C4-2B (cell line): ENCODE measurements at regions not wholly inside any gene's neighbourhood (a gene's known extent, or its start where the extent isn't known, plus 50 kb on each side); places are given as distances from the start of the nearest gene placed in this dataset.

ENCODE experiments used
- H3K27ac ChIP-seq: fragments of 450-650 bp; 2 replicates; pipeline ENCODE4 v1.5.1; 2017
- ZFX ChIP-seq: fragments of 450-650 bp; IDR thresholded peaks from 2 replicates; pipeline ENCODE4 v1.6.1; 2017
- TF ChIP-seq, protein P1 (sequence below): fragments of 450-650 bp; conservative IDR thresholded peaks from 2 replicates; pipeline ENCODE4 v1.5.1; 2017; ENCODE audit warnings: mild to moderate bottlenecking

DNA sequence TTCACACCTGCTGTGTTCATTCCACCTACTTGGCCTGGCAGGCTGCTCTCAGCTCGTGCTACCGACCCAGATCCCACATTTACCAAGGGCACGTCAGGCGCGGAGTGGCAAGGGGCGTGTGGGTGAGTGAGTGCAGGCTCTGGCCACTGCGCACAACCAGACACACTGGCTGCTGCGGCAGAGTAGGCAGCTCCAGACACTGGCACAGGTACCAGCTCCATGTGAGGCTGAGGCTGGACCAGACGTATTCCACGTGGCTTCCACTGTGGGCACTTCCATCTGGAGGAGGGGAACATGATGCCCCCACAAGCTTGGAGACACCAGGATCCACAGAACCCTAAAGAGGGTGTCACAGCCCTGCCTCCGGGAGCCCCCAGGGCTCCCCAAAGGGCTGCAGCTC is 74.6 kb upstream of the ZNF804A start:
- no peak overlapping the region for H3K27ac ChIP-seq
- TF ChIP-seq, protein P1, sequence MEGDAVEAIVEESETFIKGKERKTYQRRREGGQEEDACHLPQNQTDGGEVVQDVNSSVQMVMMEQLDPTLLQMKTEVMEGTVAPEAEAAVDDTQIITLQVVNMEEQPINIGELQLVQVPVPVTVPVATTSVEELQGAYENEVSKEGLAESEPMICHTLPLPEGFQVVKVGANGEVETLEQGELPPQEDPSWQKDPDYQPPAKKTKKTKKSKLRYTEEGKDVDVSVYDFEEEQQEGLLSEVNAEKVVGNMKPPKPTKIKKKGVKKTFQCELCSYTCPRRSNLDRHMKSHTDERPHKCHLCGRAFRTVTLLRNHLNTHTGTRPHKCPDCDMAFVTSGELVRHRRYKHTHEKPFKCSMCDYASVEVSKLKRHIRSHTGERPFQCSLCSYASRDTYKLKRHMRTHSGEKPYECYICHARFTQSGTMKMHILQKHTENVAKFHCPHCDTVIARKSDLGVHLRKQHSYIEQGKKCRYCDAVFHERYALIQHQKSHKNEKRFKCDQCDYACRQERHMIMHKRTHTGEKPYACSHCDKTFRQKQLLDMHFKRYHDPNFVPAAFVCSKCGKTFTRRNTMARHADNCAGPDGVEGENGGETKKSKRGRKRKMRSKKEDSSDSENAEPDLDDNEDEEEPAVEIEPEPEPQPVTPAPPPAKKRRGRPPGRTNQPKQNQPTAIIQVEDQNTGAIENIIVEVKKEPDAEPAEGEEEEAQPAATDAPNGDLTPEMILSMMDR, result no peak
- TF ChIP-seq ZFX, result no peak

DNA sequence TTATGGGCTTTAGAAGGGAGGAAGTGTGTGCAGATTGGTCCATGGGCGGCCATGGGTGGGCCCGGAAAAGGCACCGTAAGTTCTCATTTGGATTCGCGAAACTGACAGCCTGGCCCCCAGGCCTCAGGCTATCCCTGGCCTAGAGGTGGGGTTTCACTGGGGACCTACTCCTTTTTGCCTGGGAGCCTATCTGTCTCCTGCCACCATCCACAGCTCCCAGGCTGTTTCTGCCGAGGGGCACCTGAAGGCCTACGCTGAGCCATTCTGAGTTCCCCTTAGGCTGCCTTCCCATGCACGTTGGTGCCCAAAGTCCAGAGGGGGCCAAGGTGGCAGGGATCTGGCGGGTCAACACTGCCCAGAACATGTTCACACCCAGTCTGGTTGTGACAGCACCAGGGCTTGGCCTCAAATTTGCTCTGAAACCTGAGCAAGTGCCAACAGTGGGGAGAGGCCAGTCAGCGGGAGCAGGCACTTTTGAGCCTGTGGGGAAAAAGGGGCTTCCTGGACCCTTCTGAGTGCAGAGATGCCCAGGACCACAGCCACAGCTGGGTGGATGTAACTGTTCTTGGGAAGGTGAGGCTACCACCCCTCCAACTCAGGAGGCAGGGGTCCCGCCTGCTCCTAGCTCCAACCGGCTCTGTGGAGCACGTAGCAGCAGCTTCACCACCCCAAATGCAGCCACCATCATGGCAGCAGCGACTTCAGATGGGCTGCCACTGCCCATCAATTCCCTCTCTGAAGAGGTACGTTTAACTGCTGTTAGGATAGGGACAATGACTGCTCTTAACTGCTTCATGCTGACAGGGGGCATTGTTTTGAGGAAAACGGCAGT is 73.6 kb upstream of the ZNF804A start:
- H3K27ac ChIP-seq, result no peak overlapping the region
- TF ChIP-seq ZFX, result no peak
- TF ChIP-seq, protein P1, result no peak

DNA sequence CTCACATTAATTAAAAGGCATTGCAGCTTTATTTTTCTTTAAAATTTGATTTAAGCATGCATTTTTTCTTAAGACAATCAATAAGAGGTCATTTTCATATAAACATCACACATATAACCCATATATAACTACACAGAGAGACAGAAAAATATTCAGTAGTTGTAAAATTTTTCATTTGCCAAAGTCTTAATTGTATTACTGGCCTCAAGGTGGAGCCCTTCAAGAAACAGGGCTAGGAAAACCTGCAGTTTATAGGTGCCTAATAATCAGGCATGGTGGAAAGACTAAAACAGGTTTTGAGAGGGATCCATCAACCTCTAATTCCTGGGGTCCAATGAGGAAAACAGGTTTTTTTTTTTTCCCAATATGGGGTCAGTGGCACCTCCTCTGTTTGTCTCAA is 71.3 kb upstream of the ZNF804A start:
- no peak overlapping the region for H3K27ac ChIP-seq
- no peak for TF ChIP-seq ZFX
- TF ChIP-seq, protein P1, result peak; percentile 17; the same call in 1 of the 2 replicates

DNA sequence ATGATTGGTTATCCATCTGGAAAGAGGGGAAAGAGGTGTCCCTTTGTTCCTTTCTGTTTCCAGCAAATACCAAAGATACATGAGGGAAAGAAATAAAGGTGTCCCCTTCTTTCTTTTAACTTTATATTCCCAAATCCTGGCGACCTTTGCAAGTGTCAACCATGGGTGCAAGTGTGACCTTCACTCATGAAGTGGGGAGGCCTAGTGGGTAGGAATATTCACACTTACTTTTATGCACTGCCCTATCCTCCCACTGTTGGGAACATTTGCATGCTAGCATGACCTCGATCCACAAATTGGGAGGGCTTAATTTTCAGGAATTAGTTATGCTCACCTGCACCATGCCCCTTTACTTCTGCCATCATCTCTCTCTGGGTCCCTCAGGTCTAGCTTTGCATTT is 70.2 kb upstream of the ZNF804A start:
- TF ChIP-seq ZFX, result no peak
- TF ChIP-seq, protein P1, result no peak
- H3K27ac ChIP-seq, result no peak overlapping the region

DNA sequence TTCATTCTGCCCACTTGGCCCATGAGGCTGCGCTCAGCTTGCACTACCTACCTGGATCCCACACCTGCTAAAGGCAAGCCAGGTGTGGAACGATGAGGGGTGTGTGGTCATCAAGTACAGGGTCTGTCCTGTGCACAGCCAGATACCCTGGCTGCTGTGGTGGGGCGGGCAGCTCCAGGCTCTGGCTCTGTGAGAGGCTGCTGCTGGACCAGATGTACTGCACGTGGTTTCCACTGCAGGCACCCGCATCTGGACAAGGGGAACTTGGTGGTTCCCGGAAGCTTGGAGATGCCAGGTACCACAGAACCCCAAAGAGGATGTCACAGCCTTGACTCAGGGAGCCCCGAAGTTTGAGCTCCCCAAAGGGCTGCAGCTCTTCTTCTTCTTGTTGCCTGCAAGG is 68.1 kb upstream of the ZNF804A start:
- TF ChIP-seq ZFX, result no peak
- TF ChIP-seq, protein P1, result no peak
- no peak overlapping the region for H3K27ac ChIP-seq

DNA sequence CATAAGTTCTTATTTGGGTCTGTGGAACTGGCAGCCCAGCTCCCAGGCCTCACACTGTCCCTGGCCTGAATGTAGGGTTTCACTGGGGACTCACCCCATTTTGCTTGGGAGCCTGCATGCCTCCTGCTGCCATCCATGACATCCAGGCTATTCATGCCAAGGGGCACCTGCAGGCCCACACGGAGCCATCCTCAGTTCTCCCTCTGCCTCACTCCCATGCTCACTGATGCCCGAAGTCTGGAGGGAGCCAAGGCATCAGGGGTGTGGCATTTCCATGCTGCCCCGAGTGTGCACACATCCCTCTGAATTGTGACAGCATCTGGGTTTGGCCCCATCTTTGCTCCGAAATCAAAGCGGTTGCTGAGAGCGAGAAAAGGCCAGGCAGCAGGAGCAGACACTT is 67.4 kb upstream of the ZNF804A start:
- no peak overlapping the region for H3K27ac ChIP-seq
- no peak for TF ChIP-seq ZFX
- TF ChIP-seq, protein P1, result no peak

DNA sequence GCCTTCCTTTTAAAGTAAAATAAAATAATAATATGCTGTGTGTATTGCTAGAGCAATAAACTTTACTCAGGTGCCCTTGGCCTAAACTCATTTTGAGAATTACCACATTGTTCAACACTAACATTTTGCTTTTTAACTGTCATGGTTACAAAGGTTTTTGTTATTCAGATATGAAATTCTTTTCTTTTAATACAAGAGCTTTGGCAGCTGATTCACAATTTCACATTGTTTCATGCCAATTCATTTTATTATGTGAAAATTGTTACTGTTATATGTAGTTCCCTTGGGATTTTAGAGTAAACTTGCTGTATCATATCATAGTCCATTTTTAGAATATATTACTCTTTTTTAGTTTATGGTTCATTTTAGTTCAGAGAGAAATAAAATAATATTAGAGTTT is 65.8 kb upstream of the ZNF804A start:
- no peak for TF ChIP-seq ZFX
- TF ChIP-seq, protein P1, result no peak

More for the DNA sequence above, 65.8 kb upstream of the ZNF804A start:
- no peak overlapping the region for H3K27ac ChIP-seq
